IMR-90 (cell line): ENCODE measurements at regions not wholly inside any gene's neighbourhood (a gene's known extent, or its start where the extent isn't known, plus 50 kb on each side); places are given as distances from the start of the nearest gene placed in this dataset.

Source experiments
- ATAC-seq: fragments of 200-7000 bp; cut with Tn5 transposase; 2 replicates; pipeline ENCODE4 v1.9.1; 2020; ENCODE audit warnings: low read depth, mild to moderate bottlenecking, moderate library complexity
- BruUV-seq: library from RNA; stranded (reverse); fragments of 400-500 nt; replicated peaks from 2 replicates; lab custom pipeline; 2021; lab: Mats Ljungman, UMichigan
- CTCF ChIA-PET: fragments of 300-600 bp; formaldehyde crosslinking; extraction: SDS; loops from one replicate; lab custom pipeline; 2021; ENCODE audit warnings: antibody characterized with exemption; lab: Yijun Ruan, JAX
- POLR2A ChIA-PET: fragments of 300-600 bp; sonication (Branson Sonifier 250); formaldehyde crosslinking; loops from one replicate; lab custom pipeline; 2022; ENCODE audit warnings: antibody characterized with exemption; ENCODE audit not compliant: unreplicated experiment; lab: Charles Lee
- DNase-seq: peaks from one replicate; pipeline ENCODE4 v3.0.0; 2013
- H2AFZ ChIP-seq: replicated peaks from 2 replicates; pipeline ENCODE3; 2013; ENCODE audit warnings: low read length, mild to moderate bottlenecking; ENCODE audit not compliant: poor library complexity
- H2AK5ac ChIP-seq: 2 replicates; pipeline ENCODE4 v1.6.1; 2013; ENCODE audit warnings: low read depth, low read length, inconsistent platforms
- H2AK9ac ChIP-seq: replicated peaks from 2 replicates; pipeline ENCODE3; 2013; ENCODE audit warnings: mild to moderate bottlenecking, low read depth, low read length, moderate library complexity; ENCODE audit not compliant: poor library complexity
- H2BK120ac ChIP-seq: 2 replicates; pipeline ENCODE4 v1.6.1; 2013; ENCODE audit warnings: low read depth, low read length, inconsistent platforms
- H2BK15ac ChIP-seq: 3 replicates; pipeline ENCODE4 v1.6.1; 2013; ENCODE audit warnings: low read depth, low read length, inconsistent platforms
- H2BK20ac ChIP-seq: 2 replicates; pipeline ENCODE4 v1.6.1; 2013; ENCODE audit warnings: low read depth, mild to moderate bottlenecking, inconsistent platforms, low read length, moderate library complexity
- H2BK5ac ChIP-seq: 2 replicates; pipeline ENCODE4 v1.6.1; 2013; ENCODE audit warnings: mild to moderate bottlenecking, low read depth, low read length, inconsistent platforms; ENCODE audit not compliant: poor library complexity, severe bottlenecking
- H3K14ac ChIP-seq: replicated peaks from 2 replicates; pipeline ENCODE4 v1.6.1; 2013; ENCODE audit warnings: low read depth, low read length, inconsistent platforms
- H3K18ac ChIP-seq: 2 replicates; pipeline ENCODE4 v1.6.1; 2013; ENCODE audit warnings: low read depth, low read length, control low read depth
- H3K23ac ChIP-seq: 2 replicates; pipeline ENCODE4 v1.6.1; 2013; ENCODE audit warnings: low read depth, low read length, inconsistent platforms
- H3K27ac ChIP-seq: 2 replicates; pipeline ENCODE4 v1.5.1; 2013; ENCODE audit warnings: mild to moderate bottlenecking, control low read depth, low read length; ENCODE audit not compliant: insufficient read depth
- H3K27me3 ChIP-seq: 2 replicates; pipeline ENCODE4 v1.6.1; 2013; ENCODE audit warnings: low read length; ENCODE audit not compliant: control insufficient read depth, insufficient read depth
- H3K36me3 ChIP-seq: 2 replicates; pipeline ENCODE4 v1.6.1; 2013; ENCODE audit warnings: low read length, mixed read lengths; ENCODE audit not compliant: control insufficient read depth, insufficient read depth
- H3K4ac ChIP-seq: 2 replicates; pipeline ENCODE4 v1.6.1; 2013; ENCODE audit warnings: low read depth, low read length, inconsistent platforms
- H3K4me1 ChIP-seq: 2 replicates; pipeline ENCODE4 v1.6.1; 2013; ENCODE audit warnings: low read length, mixed read lengths; ENCODE audit not compliant: control insufficient read depth, insufficient read depth
- H3K4me2 ChIP-seq: 2 replicates; pipeline ENCODE4 v1.6.1; 2013; ENCODE audit warnings: low read depth, mild to moderate bottlenecking, control low read depth, low read length, moderate library complexity
- H3K4me3 ChIP-seq: 2 replicates; pipeline ENCODE4 v1.5.1; 2013; ENCODE audit warnings: low read depth, mild to moderate bottlenecking, control low read depth, low read length, moderate library complexity; ENCODE audit not compliant: insufficient read depth
- H3K56ac ChIP-seq: 2 replicates; pipeline ENCODE4 v1.6.1; 2013; ENCODE audit warnings: low read length, inconsistent platforms; ENCODE audit not compliant: insufficient read depth; ENCODE audit errors: extremely low read depth
- H3K79me1 ChIP-seq, 2 experiments: 2 replicates each; pipeline ENCODE4 v1.6.1; 2013; ENCODE audit warnings: low read length in 2 of 2, inconsistent platforms in 1 of 2, low read depth in 1 of 2
- H3K9ac ChIP-seq: 2 replicates; pipeline ENCODE4 v1.6.1; 2013; ENCODE audit warnings: low read depth, low read length, control low read depth
- H3K9me1 ChIP-seq: 2 replicates; pipeline ENCODE4 v1.6.1; 2013; ENCODE audit warnings: low read length, inconsistent platforms; ENCODE audit not compliant: insufficient read depth
- H3K9me3 ChIP-seq: 2 replicates; pipeline ENCODE4 v1.6.1; 2013; ENCODE audit warnings: low read length; ENCODE audit not compliant: control insufficient read depth, insufficient read depth
- H4K20me1 ChIP-seq: 2 replicates; pipeline ENCODE4 v1.6.1; 2013; ENCODE audit warnings: low read length, inconsistent platforms; ENCODE audit not compliant: insufficient read depth
- H4K5ac ChIP-seq: 2 replicates; pipeline ENCODE4 v1.6.1; 2013; ENCODE audit warnings: mild to moderate bottlenecking, low read depth, low read length, control low read depth
- H4K8ac ChIP-seq, 2 experiments: 2 replicates each; pipeline ENCODE4 v1.6.1; 2013; ENCODE audit warnings: low read depth in 2 of 2, low read length in 2 of 2, control low read depth in 1 of 2, inconsistent platforms in 1 of 2
- H4K91ac ChIP-seq: 2 replicates; pipeline ENCODE4 v1.6.1; 2013; ENCODE audit warnings: low read depth, low read length, inconsistent platforms; ENCODE audit not compliant: insufficient read depth
- BHLHE40 ChIP-seq: fragments of 150-350 bp; IDR thresholded peaks from 2 replicates; pipeline ENCODE4 v1.6.1; 2016; ENCODE audit warnings: mild to moderate bottlenecking, low read depth, low read length
- CEBPB ChIP-seq: IDR thresholded peaks from 2 replicates; pipeline ENCODE4 v1.6.1; 2012; ENCODE audit warnings: low read depth, low read length, improper control_type of control experiment
- FOS ChIP-seq: fragments of 150-350 bp; IDR thresholded peaks from 2 replicates; pipeline ENCODE4 v1.6.1; 2016; ENCODE audit warnings: low read depth, low read length
- MAFK ChIP-seq: IDR thresholded peaks from 2 replicates; pipeline ENCODE4 v1.6.1; 2012; ENCODE audit warnings: low read depth, low read length, improper control_type of control experiment
- MXI1 ChIP-seq: IDR thresholded peaks from 2 replicates; pipeline ENCODE4 v1.6.1; 2012; ENCODE audit warnings: low read depth, mild to moderate bottlenecking, low read length, moderate library complexity, borderline replicate concordance
- POLR2A ChIP-seq: IDR thresholded peaks from 2 replicates; pipeline ENCODE4 v1.6.1; 2012; ENCODE audit warnings: mild to moderate bottlenecking, low read depth, low read length
- RCOR1 ChIP-seq: IDR thresholded peaks from 2 replicates; pipeline ENCODE4 v1.6.1; 2012; ENCODE audit warnings: mild to moderate bottlenecking, low read length, improper control_type of control experiment; ENCODE audit not compliant: insufficient replicate concordance
- RFX5 ChIP-seq: IDR thresholded peaks from 2 replicates; pipeline ENCODE4 v1.8.0; 2012; ENCODE audit warnings: low read depth, mild to moderate bottlenecking, low read length, moderate library complexity
- SMC3 ChIP-seq: fragments of 150-350 bp; IDR thresholded peaks from 2 replicates; pipeline ENCODE4 v1.6.1; 2016; ENCODE audit warnings: low read depth, mild to moderate bottlenecking, antibody characterized with exemption, low read length, moderate library complexity
- WGBS, 2 experiments: methylation state at CpG; one replicate each; pipeline versions ENCODE4 v1.1.5 to v1.1.7; 2013; ENCODE audit warnings: missing lambda C conversion rate in 2 of 2; ENCODE audit not compliant: insufficient read length in 1 of 2; ENCODE audit errors: extremely low coverage in 2 of 2; 5-methylcytosine and 5-hydroxymethylcytosine counted together
- dilution Hi-C: fragments of 300-500 bp; cut with HindIII; formaldehyde crosslinking; loops from one replicate; pipeline ENCODE4 v1.14.3; 2018; ENCODE audit warnings: low sequenced_read_pairs; ENCODE audit not compliant: unreplicated experiment
- in situ Hi-C: fragments of 300-500 bp; cut with MboI; formaldehyde crosslinking; loops from 3 replicates; pipeline ENCODE4 v1.14.3; 2019; ENCODE audit warnings: low sequenced_read_pairs, inconsistent platforms, mixed read lengths
- intact Hi-C: fragments of 100-400 bp; cut with micrococcal nuclease; formaldehyde crosslinking; loops from 2 replicates; pipeline ENCODE4 v1.10.0; 2022

DNA sequence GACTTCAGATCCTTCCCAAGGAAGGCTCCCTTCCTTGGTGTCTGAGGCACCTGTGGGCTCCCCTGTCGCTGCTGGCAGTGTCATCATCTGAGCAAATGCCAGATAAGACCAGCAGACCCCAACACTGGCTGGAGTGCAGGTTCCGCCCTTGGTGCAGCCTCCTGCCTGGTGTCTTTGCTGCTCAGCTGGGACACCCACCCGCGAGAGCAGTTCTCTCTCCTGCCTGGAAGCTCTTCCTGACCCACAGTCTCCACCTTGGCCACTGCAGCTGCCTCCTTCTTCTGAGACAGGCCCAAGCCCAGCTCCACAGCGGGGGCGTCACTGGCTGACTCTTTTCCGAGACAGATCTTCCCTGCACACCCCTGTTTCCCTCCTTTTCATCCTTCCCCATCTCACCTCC lies 395.7 kb upstream of the MAP3K7 start:
- dilution Hi-C loops (no loop called here), in situ Hi-C loops (no loop called here), intact Hi-C loops (no loop called here)
- POLR2A ChIA-PET = no interaction called here
- Histone ChIP-seq H3K18ac (no peak overlapping the region), H3K14ac (no peak overlapping the region), H2BK120ac (no peak overlapping the region), H2BK5ac (no peak overlapping the region), H3K36me3 (no peaks in the 10 kb centered on the region), H3K9me3 (no peaks in the 10 kb centered on the region), H3K4me1 (no peaks in the 10 kb centered on the region), H3K4me2 (no peak overlapping the region), H2AK9ac (no peak overlapping the region), H4K8ac (no peak overlapping the region), H3K56ac (no peak overlapping the region), H4K91ac (no peak overlapping the region), H4K20me1 (no peaks in the 10 kb centered on the region), H2AFZ (no peak overlapping the region), H2AK5ac (no peak overlapping the region), H3K79me1 (no peaks in the 10 kb centered on the region), H4K5ac (no peak overlapping the region), H3K4ac (no peak overlapping the region), H2BK20ac (no peak overlapping the region), H3K27ac (no peak overlapping the region), H3K4me3 (no peak overlapping the region), H3K27me3 (no peaks in the 10 kb centered on the region), H3K9me1 (no peaks in the 10 kb centered on the region), H3K23ac (no peak overlapping the region), H2BK15ac (no peak overlapping the region), H3K9ac (no peak overlapping the region)
- WGBS, 2 experiments = 78% methylated on average over 7 of the region's 7 CpGs; no CpG with 5 or more reads in 1 of the 2 experiments
- no peak for ATAC-seq
- TF ChIP-seq FOS (no peak), SMC3 (no peak), RCOR1 (no peak), CEBPB (no peak), MXI1 (no peak), MAFK (no peak), BHLHE40 (no peak), POLR2A (no peak), RFX5 (no peak)
- CTCF ChIA-PET = no interaction called here
- no peak for DNase-seq
- BruUV-seq = no TSS peak
